Heart left ventricle (tissue), 16 donors: ENCODE measurements at regions not wholly inside any gene's neighbourhood (a gene's known extent, or its start where the extent isn't known, plus 50 kb on each side); places are given as distances from the start of the nearest gene placed in this dataset.

ENCODE experiments used
- ATAC-seq, 4 donors: fragments of 200-7000 bp; cut with Tn5 transposase; one replicate each; pipeline ENCODE4 v1.9.1; 2020 to 2022; ENCODE audit warnings: moderate library complexity in 4 of 4, mild to moderate bottlenecking in 3 of 4, moderate number of reproducible peaks in 1 of 4
- DNase-seq, 5 donors: peaks; one replicate each; pipeline ENCODE4 v3.0.0-alpha.2; 2020
- H3K27ac ChIP-seq, 12 donors: fragments of 200-600 bp; sonication (generic) in 4 of 12; one replicate each; pipeline versions ENCODE4 v1.5.0 to v1.8.0; 2016 to 2022; ENCODE audit warnings: mild to moderate bottlenecking in 2 of 12
- H3K27me3 ChIP-seq, 9 donors: fragments of 200-600 bp; sonication (generic) in 2 of 9; one replicate each; pipeline versions ENCODE4 v1.5.1 to v1.8.0; 2016 to 2022; ENCODE audit warnings: mild to moderate bottlenecking in 3 of 9
- H3K36me3 ChIP-seq, 9 donors: fragments of 200-600 bp; sonication (generic) in 2 of 9; one replicate each; pipeline versions ENCODE4 v1.5.0 to v1.8.0; 2018 to 2022; ENCODE audit warnings: mild to moderate bottlenecking in 2 of 9
- H3K4me1 ChIP-seq, 12 donors: fragments of 200-600 bp; sonication (generic) in 4 of 12; one replicate each; pipeline versions ENCODE4 v1.5.0 to v1.8.0; 2016 to 2022; ENCODE audit warnings: mild to moderate bottlenecking in 3 of 12
- H3K4me3 ChIP-seq, 12 donors: fragments of 200-600 bp; sonication (generic) in 4 of 12; one replicate each; pipeline versions ENCODE4 v1.5.0 to v1.8.0; 2017 to 2022; ENCODE audit warnings: mild to moderate bottlenecking in 9 of 12, moderate library complexity in 4 of 12
- H3K9me3 ChIP-seq, 12 donors: fragments of 200-600 bp; sonication (generic) in 4 of 12; one replicate each; pipeline versions ENCODE4 v1.5.0 to v1.8.0; 2016 to 2022; ENCODE audit warnings: mild to moderate bottlenecking in 1 of 12
- POLR2A ChIP-seq, 2 donors: fragments of 450-650 bp; IDR thresholded peaks; one replicate each; pipeline ENCODE4 v1.6.1; 2017; ENCODE audit warnings: antibody characterized with exemption in 2 of 2, mild to moderate bottlenecking in 2 of 2, moderate library complexity in 2 of 2
- WGBS, 4 donors: extraction: QIAGEN DNeasy Blood & Tissue Kit in 2 of 4; methylation state at CpG; one replicate each; pipeline versions ENCODE4 v1.1.5 to v1.1.7; 2013 to 2018; 5-methylcytosine and 5-hydroxymethylcytosine counted together
- intact Hi-C, 10 donors: fragments of 100-400 bp; cut with DNase I; formaldehyde crosslinking; loops; one replicate each; pipeline versions ENCODE4 v1.11.1 to v1.14.2; 2022
- TF ChIP-seq, protein P1 (sequence below), 12 donors: fragments of 200-600 bp; sonication (generic) in 4 of 12; IDR thresholded peaks; one replicate each; pipeline versions ENCODE4 v1.5.0 to v1.8.0; 2018 to 2022; ENCODE audit warnings: antibody characterized with exemption in 12 of 12, mild to moderate bottlenecking in 5 of 12
- donor health status: ischemic (EF 13 %, LVEDD 7.1; RV severe dilation, severe dysfunction).
- donor health status: healthy with polysubstance abuse.
- donor health status: DM: no; HTN: yes; CAD: no.
- donor health status: DM: no; HTN: no; CAD: no.
- donor health status: ischemic (EF 25% LVEDD 6.9; RV normal size, moderate dysfunction).
- donor health status: ischemic (EF 25% LVEDD 5.7; RV mildly dilated, moderate dysfunction).
- donor health status: healthy.
- donor health status: DM: yes; HTN: yes; CAD: no.
- donor health status: ischemic (EF 35%, LVEDD 5.7; RV mildly dilated, moderate dysfunction).
- donor health status: nonischemic (EF 11% LVEDD 7.7; RV severe dilation, severe dysfunction).
- donor health status: DM: yes; HTN: yes; CAD: no.
- donor health status: PGD.
- donor health status: ischemic (EF 29% LVEDD 5.4; RV normal size, mild dysfunction).
- donor health status: nonischemic (EF 23%, LVEDD 6.1; RV moderate dilation, normal function).

DNA sequence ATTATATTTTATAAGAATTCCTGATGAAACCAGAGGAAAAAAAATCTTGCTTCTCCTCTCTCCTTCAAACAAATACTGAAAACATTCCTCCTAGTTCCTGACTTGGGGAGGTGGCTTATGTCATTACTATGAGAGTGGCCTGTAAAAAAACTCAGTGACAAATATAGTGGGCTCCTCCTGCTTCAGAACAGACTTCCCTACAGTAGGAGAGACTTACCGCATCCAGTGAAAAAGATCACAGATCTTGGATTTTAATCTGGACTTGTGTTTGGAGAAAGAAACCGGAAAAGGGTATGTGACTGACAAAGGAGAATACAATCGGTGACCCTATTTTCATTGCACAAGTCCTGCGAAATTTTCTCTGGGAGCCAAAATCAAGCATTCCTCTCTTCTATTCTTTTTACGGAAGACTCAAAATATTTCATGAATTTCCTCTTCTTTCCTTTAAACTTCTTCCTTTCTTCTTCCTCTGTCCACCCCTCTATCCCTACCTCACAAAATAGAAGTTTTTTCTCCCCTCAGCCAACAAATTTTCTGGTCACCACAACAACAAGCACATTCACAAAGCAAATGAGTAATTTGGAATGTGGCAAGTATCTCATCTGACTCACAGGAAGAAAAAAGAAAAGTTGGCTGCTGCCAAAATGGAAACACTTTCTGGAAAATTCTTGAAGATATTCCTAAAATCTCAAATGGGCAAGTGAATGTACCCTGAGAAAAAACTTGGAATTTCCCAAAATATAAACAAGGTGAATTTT, 185.1 kb upstream of the CDKN3 start:
- WGBS, 4 donors, result 62 to 76% (median 70%) methylated on average over 5 of the region's 5 CpGs

DNA sequence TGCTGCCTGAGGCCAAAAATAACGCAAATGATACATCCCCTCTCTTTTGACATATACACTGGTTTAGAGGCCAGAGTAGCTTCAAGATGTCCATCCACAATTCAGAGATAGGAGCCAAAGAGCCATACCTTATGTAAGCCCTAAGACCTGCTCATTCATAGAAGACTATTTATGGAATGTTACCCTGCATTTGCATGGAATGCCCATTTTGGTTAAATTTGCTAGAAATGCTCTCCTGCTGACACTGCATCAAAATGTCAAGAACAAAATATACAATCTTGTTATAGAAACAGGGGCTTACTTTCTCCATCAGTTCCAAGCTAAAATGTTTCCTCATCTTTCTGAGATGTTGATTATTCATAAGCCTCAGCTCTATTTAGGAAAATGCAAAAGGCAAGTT, 183.3 kb upstream of the CDKN3 start:
- H3K27me3 ChIP-seq, result peaks cover 0 to 9% (median 0%) of the 10 kb centered on the region in 9 donors
- H3K4me3 ChIP-seq, result no peak overlapping the region
- WGBS, 4 donors, result 91 to 100% (median 93%) methylated on average over 1 of the region's 1 CpG
- peaks cover 0 to 10% (median 0%) of the 10 kb centered on the region in 12 donors for H3K9me3 ChIP-seq
- DNase-seq (no peak), ATAC-seq (no peak)
- no peaks in the 10 kb centered on the region for H3K36me3 ChIP-seq
- H3K4me1 ChIP-seq, result peaks cover 0 to 11% (median 0%) of the 10 kb centered on the region in 12 donors
- intact Hi-C loops, result no loop called here
- H3K27ac ChIP-seq, result no peak overlapping the region
- TF ChIP-seq POLR2A (IDR thresholded peaks at IDR 0.05), result no peak
- TF ChIP-seq, protein P1, sequence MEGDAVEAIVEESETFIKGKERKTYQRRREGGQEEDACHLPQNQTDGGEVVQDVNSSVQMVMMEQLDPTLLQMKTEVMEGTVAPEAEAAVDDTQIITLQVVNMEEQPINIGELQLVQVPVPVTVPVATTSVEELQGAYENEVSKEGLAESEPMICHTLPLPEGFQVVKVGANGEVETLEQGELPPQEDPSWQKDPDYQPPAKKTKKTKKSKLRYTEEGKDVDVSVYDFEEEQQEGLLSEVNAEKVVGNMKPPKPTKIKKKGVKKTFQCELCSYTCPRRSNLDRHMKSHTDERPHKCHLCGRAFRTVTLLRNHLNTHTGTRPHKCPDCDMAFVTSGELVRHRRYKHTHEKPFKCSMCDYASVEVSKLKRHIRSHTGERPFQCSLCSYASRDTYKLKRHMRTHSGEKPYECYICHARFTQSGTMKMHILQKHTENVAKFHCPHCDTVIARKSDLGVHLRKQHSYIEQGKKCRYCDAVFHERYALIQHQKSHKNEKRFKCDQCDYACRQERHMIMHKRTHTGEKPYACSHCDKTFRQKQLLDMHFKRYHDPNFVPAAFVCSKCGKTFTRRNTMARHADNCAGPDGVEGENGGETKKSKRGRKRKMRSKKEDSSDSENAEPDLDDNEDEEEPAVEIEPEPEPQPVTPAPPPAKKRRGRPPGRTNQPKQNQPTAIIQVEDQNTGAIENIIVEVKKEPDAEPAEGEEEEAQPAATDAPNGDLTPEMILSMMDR (IDR thresholded peaks at IDR 0.05), result no peak

More for the DNA sequence above, 185.1 kb upstream of the CDKN3 start:
- Histone ChIP-seq H3K27ac (peak overlapping the region in 11 of 12 donors; percentile 5 to 76 (median 47)), H3K27me3 (no peaks in the 10 kb centered on the region), H3K9me3 (peaks cover 0 to 10% (median 0%) of the 10 kb centered on the region in 12 donors), H3K4me1 (peaks cover 0 to 11% (median 0%) of the 10 kb centered on the region in 12 donors), H3K4me3 (peak overlapping the region in 1 of 12 donors; percentile 26), H3K36me3 (no peaks in the 10 kb centered on the region)
- ATAC-seq, result peak in 2 of 4 donors; percentile 72 to 88
- DNase-seq, result no peak
- TF ChIP-seq, protein P1 (IDR thresholded peaks at IDR 0.05), result no peak
- no peak for TF ChIP-seq POLR2A (IDR thresholded peaks at IDR 0.05)
- intact Hi-C loops, result no loop called here

DNA sequence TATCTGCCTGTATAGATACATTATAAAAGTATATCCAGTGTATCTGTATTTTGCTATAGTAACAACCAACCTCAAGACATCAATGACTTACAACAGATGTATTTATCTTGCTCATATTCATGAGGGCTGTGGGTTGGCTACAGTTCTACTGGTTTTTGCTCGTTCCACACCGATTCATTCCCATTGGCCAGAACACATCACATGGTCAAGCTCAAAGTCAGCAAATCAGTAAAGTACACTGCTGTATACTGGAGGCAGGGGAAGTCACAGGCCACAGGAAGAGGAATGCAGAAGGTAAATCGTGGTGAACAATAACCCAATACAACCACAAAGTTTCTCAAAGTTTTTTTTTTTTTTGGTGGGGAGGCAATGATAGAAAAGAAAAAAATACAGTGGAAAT, 180.0 kb upstream of the CDKN3 start:
- 83 to 84% (median 83%) methylated on average over 3 of the region's 3 CpGs for WGBS, 4 donors

More for the DNA sequence above, 180.0 kb upstream of the CDKN3 start:
- DNase-seq, result no peak
- no peaks in the 10 kb centered on the region for H3K36me3 ChIP-seq
- ATAC-seq, result no peak
- TF ChIP-seq POLR2A (IDR thresholded peaks at IDR 0.05), result no peak
- TF ChIP-seq, protein P1 (IDR thresholded peaks at IDR 0.05), result no peak
- H3K27me3 ChIP-seq, result peaks cover 0 to 41% (median 15%) of the 10 kb centered on the region in 9 donors
- peaks cover 0 to 19% (median 4%) of the 10 kb centered on the region in 12 donors for H3K4me1 ChIP-seq
- H3K4me3 ChIP-seq, result no peak overlapping the region
- no peak overlapping the region for H3K27ac ChIP-seq
- intact Hi-C loops, result no loop called here
- peaks cover 0 to 10% (median 0%) of the 10 kb centered on the region in 12 donors for H3K9me3 ChIP-seq
